HEK293 (cell line): ENCODE measurements at regions not wholly inside any gene's neighbourhood (a gene's known extent, or its start where the extent isn't known, plus 50 kb on each side); places are given as distances from the start of the nearest gene placed in this dataset.

Experiments used
- GLIS1 ChIP-seq: fragments of 450-650 bp; formaldehyde crosslinking; IDR thresholded peaks from 2 replicates; pipeline ENCODE4 v1.5.1; 2016; ENCODE audit warnings: missing biosample characterization, missing genetic modification characterization
- PRDM1 ChIP-seq: fragments of 450-650 bp; formaldehyde crosslinking; IDR thresholded peaks from 2 replicates; pipeline ENCODE4; 2016; ENCODE audit warnings: missing biosample characterization, missing genetic modification characterization
- REST ChIP-seq: fragments of 450-650 bp; formaldehyde crosslinking; IDR thresholded peaks from 2 replicates; pipeline ENCODE4 v1.5.1; 2016; ENCODE audit warnings: missing biosample characterization, missing genetic modification characterization
- SETDB1 ChIP-seq: IDR thresholded peaks from one replicate; pipeline ENCODE4 v1.6.1; 2017; ENCODE audit warnings: mild to moderate bottlenecking, low read length, moderate library complexity, mixed read lengths; ENCODE audit not compliant: insufficient read length
- ZNF112 ChIP-seq: fragments of 450-650 bp; formaldehyde crosslinking; IDR thresholded peaks from 2 replicates; pipeline ENCODE4 v1.5.0; 2017; ENCODE audit warnings: missing biosample characterization, missing genetic modification characterization
- ZNF133 ChIP-seq: fragments of 450-650 bp; formaldehyde crosslinking; IDR thresholded peaks from 2 replicates; pipeline ENCODE4 v1.5.1; 2016; ENCODE audit warnings: missing biosample characterization, missing genetic modification characterization
- ZNF514 ChIP-seq: fragments of 450-650 bp; formaldehyde crosslinking; IDR thresholded peaks from 2 replicates; pipeline ENCODE4 v1.5.1; 2016; ENCODE audit warnings: missing biosample characterization, missing genetic modification characterization
- ZNF555 ChIP-seq: fragments of 450-650 bp; formaldehyde crosslinking; conservative IDR thresholded peaks from 2 replicates; pipeline ENCODE4 v1.5.1; 2017; ENCODE audit warnings: missing biosample characterization, mild to moderate bottlenecking, missing genetic modification characterization, inconsistent platforms
- ZNF776 ChIP-seq: fragments of 450-650 bp; formaldehyde crosslinking; IDR thresholded peaks from 2 replicates; pipeline ENCODE4 v1.5.0; 2017; ENCODE audit warnings: missing biosample characterization, missing genetic modification characterization, borderline replicate concordance
- TF ChIP-seq, protein P1 (sequence below): fragments of 450-650 bp; formaldehyde crosslinking; IDR thresholded peaks from 2 replicates; pipeline ENCODE4 v1.5.1; 2016; ENCODE audit warnings: missing biosample characterization, missing genetic modification characterization
- TF ChIP-seq, protein P2 (sequence below): fragments of 450-650 bp; formaldehyde crosslinking; IDR thresholded peaks from 2 replicates; pipeline ENCODE4 v1.5.0; 2017; ENCODE audit warnings: missing biosample characterization, missing genetic modification characterization, borderline replicate concordance

DNA sequence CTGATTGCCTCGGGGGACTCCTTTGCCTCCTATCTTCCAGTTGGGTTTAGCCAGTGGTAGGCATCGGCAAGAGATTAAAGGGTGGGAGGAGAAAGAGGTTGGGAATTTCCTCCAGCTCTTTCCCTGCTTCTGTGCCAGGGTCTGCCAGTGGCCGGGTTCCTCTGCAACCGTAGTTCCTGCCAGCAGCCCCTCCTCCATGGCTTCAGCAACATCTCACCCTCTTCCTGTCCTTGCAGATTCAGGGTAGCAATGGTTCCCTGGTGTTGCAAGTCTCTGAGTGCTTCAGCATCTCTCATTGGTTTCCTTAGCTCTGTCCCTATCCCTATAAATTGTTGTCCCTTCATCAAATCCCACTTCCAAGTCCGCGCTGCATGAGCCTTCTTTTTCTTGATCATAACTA is 223.1 kb upstream of the JUN start:
- TF ChIP-seq, protein P1, sequence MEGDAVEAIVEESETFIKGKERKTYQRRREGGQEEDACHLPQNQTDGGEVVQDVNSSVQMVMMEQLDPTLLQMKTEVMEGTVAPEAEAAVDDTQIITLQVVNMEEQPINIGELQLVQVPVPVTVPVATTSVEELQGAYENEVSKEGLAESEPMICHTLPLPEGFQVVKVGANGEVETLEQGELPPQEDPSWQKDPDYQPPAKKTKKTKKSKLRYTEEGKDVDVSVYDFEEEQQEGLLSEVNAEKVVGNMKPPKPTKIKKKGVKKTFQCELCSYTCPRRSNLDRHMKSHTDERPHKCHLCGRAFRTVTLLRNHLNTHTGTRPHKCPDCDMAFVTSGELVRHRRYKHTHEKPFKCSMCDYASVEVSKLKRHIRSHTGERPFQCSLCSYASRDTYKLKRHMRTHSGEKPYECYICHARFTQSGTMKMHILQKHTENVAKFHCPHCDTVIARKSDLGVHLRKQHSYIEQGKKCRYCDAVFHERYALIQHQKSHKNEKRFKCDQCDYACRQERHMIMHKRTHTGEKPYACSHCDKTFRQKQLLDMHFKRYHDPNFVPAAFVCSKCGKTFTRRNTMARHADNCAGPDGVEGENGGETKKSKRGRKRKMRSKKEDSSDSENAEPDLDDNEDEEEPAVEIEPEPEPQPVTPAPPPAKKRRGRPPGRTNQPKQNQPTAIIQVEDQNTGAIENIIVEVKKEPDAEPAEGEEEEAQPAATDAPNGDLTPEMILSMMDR: no peak
- no peak for TF ChIP-seq ZNF776
- no peak for TF ChIP-seq SETDB1
- TF ChIP-seq, protein P2, sequence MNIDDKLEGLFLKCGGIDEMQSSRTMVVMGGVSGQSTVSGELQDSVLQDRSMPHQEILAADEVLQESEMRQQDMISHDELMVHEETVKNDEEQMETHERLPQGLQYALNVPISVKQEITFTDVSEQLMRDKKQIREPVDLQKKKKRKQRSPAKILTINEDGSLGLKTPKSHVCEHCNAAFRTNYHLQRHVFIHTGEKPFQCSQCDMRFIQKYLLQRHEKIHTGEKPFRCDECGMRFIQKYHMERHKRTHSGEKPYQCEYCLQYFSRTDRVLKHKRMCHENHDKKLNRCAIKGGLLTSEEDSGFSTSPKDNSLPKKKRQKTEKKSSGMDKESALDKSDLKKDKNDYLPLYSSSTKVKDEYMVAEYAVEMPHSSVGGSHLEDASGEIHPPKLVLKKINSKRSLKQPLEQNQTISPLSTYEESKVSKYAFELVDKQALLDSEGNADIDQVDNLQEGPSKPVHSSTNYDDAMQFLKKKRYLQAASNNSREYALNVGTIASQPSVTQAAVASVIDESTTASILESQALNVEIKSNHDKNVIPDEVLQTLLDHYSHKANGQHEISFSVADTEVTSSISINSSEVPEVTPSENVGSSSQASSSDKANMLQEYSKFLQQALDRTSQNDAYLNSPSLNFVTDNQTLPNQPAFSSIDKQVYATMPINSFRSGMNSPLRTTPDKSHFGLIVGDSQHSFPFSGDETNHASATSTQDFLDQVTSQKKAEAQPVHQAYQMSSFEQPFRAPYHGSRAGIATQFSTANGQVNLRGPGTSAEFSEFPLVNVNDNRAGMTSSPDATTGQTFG (tag by site-specific recombination): no peak
- no peak for TF ChIP-seq ZNF555 (tag by site-specific recombination)
- TF ChIP-seq PRDM1 (tag by site-specific recombination): no peak
- TF ChIP-seq ZNF514 (tag by site-specific recombination): no peak
- no peak for TF ChIP-seq GLIS1
- no peak for TF ChIP-seq ZNF133
- no peak for TF ChIP-seq REST (tag by site-specific recombination)
- no peak for TF ChIP-seq ZNF112 (tag by site-specific recombination)
